H9 (cell line): ENCODE measurements at regions not wholly inside any gene's neighbourhood (a gene's known extent, or its start where the extent isn't known, plus 50 kb on each side); places are given as distances from the start of the nearest gene placed in this dataset.

Source experiments
- DNase-seq: peaks from one replicate; pipeline ENCODE4 v3.0.0-alpha.2; 2017
- H2AFZ ChIP-seq: one replicate; pipeline ENCODE4 v1.6.1; 2013; ENCODE audit warnings: mild to moderate bottlenecking, low read length, control low read depth, moderate library complexity
- H2AK5ac ChIP-seq: 2 replicates; pipeline ENCODE4 v1.6.1; 2013; ENCODE audit warnings: low read length, control low read depth, mixed read lengths; ENCODE audit not compliant: insufficient read length
- H2BK120ac ChIP-seq: one replicate; pipeline ENCODE4 v1.6.1; 2013; ENCODE audit warnings: low read depth, mild to moderate bottlenecking, low read length, control low read depth, inconsistent platforms; ENCODE audit not compliant: poor library complexity, severe bottlenecking
- H2BK12ac ChIP-seq: 2 replicates; pipeline ENCODE4 v1.6.1; 2013; ENCODE audit warnings: low read length, control low read depth, mixed read lengths, low read depth; ENCODE audit not compliant: insufficient read length
- H2BK15ac ChIP-seq: 2 replicates; pipeline ENCODE4 v1.6.1; 2013; ENCODE audit warnings: low read depth, low read length, control low read depth
- H2BK20ac ChIP-seq: one replicate; pipeline ENCODE4 v1.6.1; 2013; ENCODE audit warnings: low read depth, mild to moderate bottlenecking, low read length, control low read depth, inconsistent platforms; ENCODE audit not compliant: poor library complexity, severe bottlenecking
- H2BK5ac ChIP-seq: 2 replicates; pipeline ENCODE4 v1.6.1; 2013; ENCODE audit warnings: low read length, control low read depth, mixed read lengths; ENCODE audit not compliant: insufficient read length
- H3K14ac ChIP-seq: 2 replicates; pipeline ENCODE4 v1.6.1; 2013; ENCODE audit warnings: low read length, control low read depth; ENCODE audit not compliant: insufficient read depth
- H3K18ac ChIP-seq: 2 replicates; pipeline ENCODE4 v1.6.1; 2013; ENCODE audit warnings: low read depth, mild to moderate bottlenecking, mixed read lengths, low read length, control low read depth; ENCODE audit not compliant: insufficient read length
- H3K23ac ChIP-seq: 2 replicates; pipeline ENCODE4 v1.6.1; 2013; ENCODE audit warnings: low read length, control low read depth, mixed read lengths, low read depth; ENCODE audit not compliant: insufficient read length
- H3K23me2 ChIP-seq: 2 replicates; pipeline ENCODE4 v1.6.1; 2013; ENCODE audit warnings: low read depth, mild to moderate bottlenecking, mixed read lengths, low read length, control low read depth; ENCODE audit not compliant: insufficient read length, poor library complexity, severe bottlenecking
- H3K27ac ChIP-seq: 2 replicates; pipeline ENCODE4 v1.5.1; 2013; ENCODE audit warnings: low read length, control low read depth, mixed read lengths, low read depth; ENCODE audit not compliant: insufficient read length
- H3K27me3 ChIP-seq: 2 replicates; pipeline ENCODE4 v1.6.1; 2013; ENCODE audit warnings: low read length, control low read depth, inconsistent platforms; ENCODE audit not compliant: insufficient read depth
- H3K4ac ChIP-seq: 2 replicates; pipeline ENCODE4 v1.6.1; 2013; ENCODE audit warnings: low read depth, mild to moderate bottlenecking, control low read depth, inconsistent platforms, low read length, moderate library complexity
- H3K4me1 ChIP-seq: 2 replicates; pipeline ENCODE4 v1.6.1; 2013; ENCODE audit warnings: low read length, control low read depth, inconsistent platforms; ENCODE audit not compliant: insufficient read depth
- H3K4me2 ChIP-seq: 2 replicates; pipeline ENCODE4 v1.6.1; 2013; ENCODE audit warnings: low read length, control low read depth, mixed read lengths; ENCODE audit not compliant: insufficient read length, insufficient read depth
- H3K56ac ChIP-seq: 2 replicates; pipeline ENCODE4 v1.6.1; 2013; ENCODE audit warnings: low read depth, mild to moderate bottlenecking, mixed read lengths, low read length, control low read depth; ENCODE audit not compliant: insufficient read length
- H3K79me1 ChIP-seq: 2 replicates; pipeline ENCODE4 v1.6.1; 2013; ENCODE audit warnings: low read depth, mild to moderate bottlenecking, moderate library complexity, low read length, control low read depth, inconsistent platforms; ENCODE audit not compliant: insufficient read depth, poor library complexity, severe bottlenecking
- H3K79me2 ChIP-seq: 2 replicates; pipeline ENCODE4 v1.6.1; 2013; ENCODE audit warnings: low read length, control low read depth, inconsistent platforms; ENCODE audit not compliant: insufficient read depth
- H3K9ac ChIP-seq: 2 replicates; pipeline ENCODE4 v1.6.1; 2013; ENCODE audit warnings: low read length, control low read depth, mixed read lengths; ENCODE audit not compliant: insufficient read length; ENCODE audit errors: extremely low read depth
- H3K9me3 ChIP-seq: one replicate; pipeline ENCODE4 v1.6.1; 2013; ENCODE audit warnings: low read depth, low read length, inconsistent platforms; ENCODE audit not compliant: control insufficient read depth
- H3T11ph ChIP-seq: one replicate; pipeline ENCODE4 v1.6.1; 2013; ENCODE audit warnings: mild to moderate bottlenecking, low read length, control low read depth, inconsistent platforms
- H4K20me1 ChIP-seq: one replicate; pipeline ENCODE4 v1.6.1; 2013; ENCODE audit not compliant: control insufficient read depth, insufficient read length, insufficient read depth
- H4K5ac ChIP-seq: 2 replicates; pipeline ENCODE4 v1.6.1; 2013; ENCODE audit warnings: low read depth, mild to moderate bottlenecking, mixed read lengths, low read length, control low read depth; ENCODE audit not compliant: insufficient read length
- H4K8ac ChIP-seq: replicated peaks from 2 replicates; pipeline ENCODE4 v1.6.1; 2013; ENCODE audit warnings: low read length, control low read depth, mixed read lengths, low read depth; ENCODE audit not compliant: insufficient read length
- H4K91ac ChIP-seq: 2 replicates; pipeline ENCODE4 v1.6.1; 2013; ENCODE audit warnings: low read depth, mild to moderate bottlenecking, moderate library complexity, mixed read lengths, low read length, control low read depth; ENCODE audit not compliant: insufficient read length
- H3K27ac Mint-ChIP-seq, 3 experiments: 2 replicates in 2 of 3; 3 replicates in 1 of 3; pipeline ENCODE4 v1.8.0; 2020 to 2021; ENCODE audit warnings: mixed read lengths in 3 of 3, mild to moderate bottlenecking in 1 of 3, moderate library complexity in 1 of 3
- H3K27me3 Mint-ChIP-seq: 2 replicates; pipeline ENCODE4 v1.8.0; 2021; ENCODE audit warnings: low read depth, mild to moderate bottlenecking, moderate library complexity, mixed read lengths
- H3K36me3 Mint-ChIP-seq, 3 experiments: 2 replicates in 2 of 3; 3 replicates in 1 of 3; pipeline ENCODE4 v1.8.0; 2020 to 2021; ENCODE audit warnings: low read depth in 3 of 3, mixed read lengths in 3 of 3; ENCODE audit not compliant: insufficient read depth in 1 of 3
- H3K4me1 Mint-ChIP-seq, 2 experiments: 2 replicates each; pipeline ENCODE4 v1.8.0; 2020; ENCODE audit warnings: mixed read lengths in 2 of 2
- H3K4me3 Mint-ChIP-seq, 2 experiments: 2 replicates in 1 of 2; 3 replicates in 1 of 2; pipeline ENCODE4 v1.8.0; 2020 to 2021; ENCODE audit warnings: mild to moderate bottlenecking in 2 of 2, mixed read lengths in 2 of 2, moderate library complexity in 1 of 2
- H3K9me3 Mint-ChIP-seq, 2 experiments: 2 replicates in 1 of 2; 3 replicates in 1 of 2; pipeline ENCODE4 v1.8.0; 2020; ENCODE audit warnings: mild to moderate bottlenecking in 2 of 2, mixed read lengths in 2 of 2, moderate library complexity in 1 of 2
- CTCF ChIP-seq: fragments of 200-600 bp; sonication (generic); conservative IDR thresholded peaks from 3 replicates; pipeline ENCODE4 v1.8.0; 2021; ENCODE audit warnings: antibody characterized with exemption, mild to moderate bottlenecking
- WGBS: extraction: QIAGEN DNeasy Blood & Tissue Kit; methylation state at CpG from one replicate; pipeline ENCODE4 v1.1.7; 2013; ENCODE audit warnings: missing lambda C conversion rate, low lambda C conversion rate, mixed read lengths; ENCODE audit not compliant: insufficient read length; ENCODE audit errors: extremely low coverage; 5-methylcytosine and 5-hydroxymethylcytosine counted together

DNA sequence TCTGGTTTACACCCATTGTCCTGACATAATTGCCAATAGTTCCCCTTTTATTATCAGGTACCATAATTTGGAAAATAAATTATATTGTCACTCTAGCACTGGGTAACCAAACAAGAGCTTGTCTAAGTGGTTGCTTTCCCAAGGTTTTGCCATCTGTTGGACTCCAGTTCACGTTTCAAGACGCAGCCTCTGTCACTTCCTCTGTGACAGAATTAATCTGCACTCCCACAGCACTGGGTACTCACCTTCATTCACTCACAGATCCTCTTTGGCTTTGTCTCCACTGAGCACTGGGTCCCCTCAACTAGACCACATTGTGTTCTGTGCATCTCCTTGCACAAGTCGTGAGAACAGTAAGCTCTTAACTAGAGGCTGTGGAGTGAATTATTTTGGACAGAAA, 123.6 kb upstream of the JUN start:
- H2BK120ac ChIP-seq, result no peak overlapping the region
- no peak overlapping the region for H3K4me2 ChIP-seq
- H3T11ph ChIP-seq, result no peak overlapping the region
- H3K27me3 ChIP-seq, result no peaks in the 10 kb centered on the region
- no peak overlapping the region for H2BK12ac ChIP-seq
- H2BK15ac ChIP-seq, result no peak overlapping the region
- no peak overlapping the region for H4K91ac ChIP-seq
- no peak overlapping the region for H3K9ac ChIP-seq
- H2BK5ac ChIP-seq, result no peak overlapping the region
- no peak overlapping the region for H3K27ac Mint-ChIP-seq
- DNase-seq, result no peak
- no peak overlapping the region for H3K27ac ChIP-seq
- H3K36me3 Mint-ChIP-seq, result no peaks in the 10 kb centered on the region
- peaks cover 10% of the 10 kb centered on the region for H3K27me3 Mint-ChIP-seq
- H3K14ac ChIP-seq, result no peak overlapping the region
- no CpG with 5 or more reads among the region's 3 CpGs for WGBS
- H3K9me3 ChIP-seq, result no peaks in the 10 kb centered on the region
- H4K8ac ChIP-seq, result no peak overlapping the region
- no peaks in the 10 kb centered on the region for H4K20me1 ChIP-seq
- no peak overlapping the region for H3K4me3 Mint-ChIP-seq
- H2AFZ ChIP-seq, result no peak overlapping the region
- no peak overlapping the region for H2BK20ac ChIP-seq
- no peaks in the 10 kb centered on the region for H3K79me1 ChIP-seq
- H3K9me3 Mint-ChIP-seq, result no peaks in the 10 kb centered on the region
- H2AK5ac ChIP-seq, result no peak overlapping the region
- no peak overlapping the region for H3K23ac ChIP-seq
- H4K5ac ChIP-seq, result no peak overlapping the region
- H3K18ac ChIP-seq, result no peak overlapping the region
- H3K56ac ChIP-seq, result no peak overlapping the region
- H3K4ac ChIP-seq, result no peak overlapping the region
- H3K23me2 ChIP-seq, result peaks cover 5% of the 10 kb centered on the region
- H3K79me2 ChIP-seq, result no peaks in the 10 kb centered on the region
- TF ChIP-seq CTCF, result no peak
- H3K4me1 ChIP-seq, result no peaks in the 10 kb centered on the region
- peaks cover 14 to 20% of the 10 kb centered on the region in 2 experiments for H3K4me1 Mint-ChIP-seq
